HG03064 (cell line): ENCODE measurements at regions not wholly inside any gene's neighbourhood (a gene's known extent, or its start where the extent isn't known, plus 50 kb on each side); places are given as distances from the start of the nearest gene placed in this dataset.
A peak's percentile ranks its signal among the peaks of the same experiment; 100 is the strongest.
"Not testable (repeated sequence)": the region's sequence is repeated elsewhere in the genome, so short reads cannot be mapped to it uniquely, and the experiment has no call there.

Experiments used
- ATAC-seq: cut with Tn5 transposase; IDR thresholded peaks from one replicate; pipeline ENCODE4 v1.9.1; 2021; ENCODE audit warnings: low read depth; ENCODE audit not compliant: unreplicated experiment

DNA sequence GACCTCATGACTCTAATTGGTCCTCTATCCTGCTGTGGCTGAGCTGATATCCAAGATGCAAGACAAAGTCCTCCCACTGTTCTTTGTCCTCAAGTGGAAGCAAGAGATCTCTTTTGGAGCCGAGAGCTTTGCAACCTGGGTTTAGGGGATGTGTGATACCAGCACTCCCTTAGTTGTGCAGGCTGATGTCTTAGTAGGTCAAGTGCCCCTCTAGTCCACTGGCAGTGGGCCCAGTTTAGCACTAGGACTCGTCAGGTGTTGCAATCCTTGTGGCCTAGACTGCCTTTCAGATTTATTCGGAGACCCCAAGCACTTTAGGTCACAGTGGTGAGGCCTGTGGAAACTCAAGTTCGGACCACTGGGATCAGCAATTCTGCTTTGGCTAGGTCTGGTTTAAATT, 64.0 kb downstream of the GPRASP3 start:
- ATAC-seq: no peak

DNA sequence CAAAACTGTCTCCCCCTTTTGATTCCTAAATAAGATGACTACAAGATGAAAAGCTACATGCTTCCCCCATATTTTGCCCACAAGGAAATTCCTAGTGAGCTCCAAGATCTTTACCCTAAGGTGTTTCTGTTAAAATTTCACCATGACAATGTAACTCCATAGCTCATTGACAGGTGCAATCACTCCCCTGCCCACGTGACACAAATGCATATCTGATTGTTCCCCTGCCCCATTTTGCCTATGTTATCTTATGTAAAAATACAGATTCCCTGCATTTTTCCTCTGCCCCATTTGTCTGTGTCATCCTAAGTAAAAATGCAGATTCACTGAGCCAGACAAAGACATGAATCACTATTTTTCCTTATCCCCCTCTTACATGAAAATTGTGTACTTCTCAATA, 66.7 kb downstream of the GPRASP3 start:
- no peak for ATAC-seq

DNA sequence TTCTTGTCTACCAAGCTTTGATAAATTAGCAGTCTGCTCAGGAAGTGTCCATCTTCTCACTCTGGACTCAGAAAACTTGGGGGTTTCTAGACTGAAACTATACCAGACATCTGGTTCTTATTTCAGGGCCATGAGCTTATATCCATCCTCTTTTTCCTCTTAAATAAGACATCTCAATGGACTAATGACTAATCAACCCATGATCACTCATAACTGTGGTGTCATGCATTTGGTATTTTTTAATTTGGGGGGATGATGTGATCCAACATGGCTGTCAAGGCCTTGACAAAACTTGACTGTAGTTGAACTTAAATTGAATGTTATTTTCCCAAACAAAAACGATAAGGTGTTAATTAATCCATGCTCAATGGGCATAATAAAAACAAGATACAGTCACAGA, 87.8 kb downstream of the GPRASP3 start:
- ATAC-seq: no peak

DNA sequence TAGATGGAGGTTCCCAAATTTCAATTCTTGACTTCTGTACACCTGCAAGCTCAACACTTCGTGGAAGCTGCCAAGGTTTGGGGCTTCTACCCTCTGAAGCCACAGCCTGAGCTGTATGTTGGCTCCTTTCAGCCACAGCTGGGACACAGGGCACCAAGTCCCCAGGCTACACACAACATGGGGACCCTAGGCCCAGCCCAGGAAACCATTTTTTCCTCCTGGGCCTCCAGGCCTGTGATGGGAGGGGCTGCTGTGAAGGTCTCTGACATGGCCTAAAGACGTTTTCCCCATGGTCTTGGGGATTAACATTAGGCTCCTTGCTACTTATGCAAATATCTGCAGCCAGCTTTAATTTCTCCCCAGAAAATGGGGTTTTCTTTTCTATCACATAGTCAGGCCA, 97.7 kb downstream of the GPRASP3 start:
- ATAC-seq: not testable (repeated sequence)

DNA sequence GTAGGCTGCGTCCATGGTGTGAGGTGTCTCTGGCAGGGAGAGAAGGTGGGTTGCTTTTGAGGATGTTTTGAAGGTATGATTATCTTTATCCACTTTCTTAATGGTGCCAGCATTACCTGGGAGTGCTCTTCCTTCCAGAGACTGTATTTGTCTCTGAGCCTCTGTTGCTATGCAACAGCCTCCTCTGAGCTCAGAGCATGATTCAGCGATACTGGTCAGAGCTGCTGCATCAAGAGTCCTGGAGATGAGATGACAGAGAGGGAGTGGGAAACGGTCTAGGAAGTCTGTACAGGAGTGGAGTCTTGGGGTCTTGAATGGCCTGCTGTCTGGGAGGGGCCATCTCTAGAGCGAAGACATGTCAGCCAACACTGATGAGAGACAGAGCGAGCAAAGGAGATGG, 104.4 kb upstream of the RAB40AL start:
- no peak for ATAC-seq

DNA sequence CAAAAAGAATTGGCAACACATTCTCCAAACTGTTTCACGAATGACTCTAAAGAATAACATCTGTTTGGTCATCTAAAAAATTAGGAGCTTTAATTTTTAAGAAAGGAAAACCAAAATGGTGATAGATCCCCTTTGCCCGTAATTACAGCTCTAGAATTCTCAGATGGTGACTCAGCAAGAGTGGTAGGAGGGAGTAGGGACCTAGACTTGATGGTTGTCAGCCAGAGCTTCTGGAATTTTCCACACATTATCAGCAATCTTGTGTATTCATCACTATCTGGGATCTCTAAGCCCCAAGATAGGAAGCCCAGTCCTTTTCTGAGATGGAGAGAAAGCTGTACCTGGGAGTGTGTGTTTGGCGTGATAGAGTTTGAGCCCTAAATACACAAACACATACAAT, 103.9 kb upstream of the RAB40AL start:
- no peak for ATAC-seq

DNA sequence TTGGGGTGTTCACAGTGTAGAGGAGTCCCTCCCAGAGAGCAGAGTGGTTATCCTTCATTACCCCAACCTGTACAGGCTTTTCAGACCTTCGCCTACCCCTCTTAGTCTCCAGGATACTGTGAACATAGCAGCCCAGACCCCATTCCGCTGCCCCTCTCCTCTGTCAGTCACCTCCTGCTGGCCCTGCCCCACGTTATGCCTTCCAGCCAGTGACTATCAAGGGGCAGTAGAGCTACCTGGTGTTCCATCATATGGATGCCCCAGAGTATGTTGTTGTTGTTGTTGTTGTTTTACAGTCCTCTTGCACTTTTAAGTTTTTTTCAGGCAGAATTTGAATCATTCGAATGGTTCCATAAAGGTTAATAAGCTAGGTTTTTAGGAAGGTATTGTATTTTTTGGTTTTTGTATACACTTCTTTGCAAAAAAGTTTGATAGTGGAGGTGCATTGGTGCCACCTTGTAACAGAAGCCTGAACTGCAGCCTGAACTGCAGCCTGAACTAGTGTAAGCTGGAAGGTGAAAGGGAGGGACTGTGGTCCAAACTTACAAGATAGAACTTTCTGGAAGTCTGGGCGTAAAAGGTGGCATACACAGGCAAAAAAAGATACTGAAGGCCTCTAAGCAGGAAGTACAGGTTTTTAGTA, 101.4 kb upstream of the RAB40AL start:
- no peak for ATAC-seq

DNA sequence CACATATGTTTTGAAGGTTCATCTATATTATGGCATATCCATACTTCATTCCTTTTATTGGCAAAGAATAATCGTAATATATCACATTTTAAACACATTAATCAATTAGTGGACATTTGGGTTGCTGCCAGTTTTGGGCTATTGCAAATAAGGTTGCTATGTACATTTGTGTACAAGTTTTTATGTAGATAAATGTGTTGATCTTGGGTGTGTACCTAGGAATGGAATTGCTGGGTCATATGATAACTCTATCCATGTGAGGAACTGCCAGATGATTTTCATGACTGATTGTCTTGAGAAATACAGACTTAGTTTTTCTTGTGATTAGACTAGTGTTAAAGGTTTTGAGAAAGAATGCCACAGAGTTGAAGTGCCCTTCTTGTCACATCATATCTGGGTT, 99.2 kb upstream of the RAB40AL start:
- no peak for ATAC-seq

DNA sequence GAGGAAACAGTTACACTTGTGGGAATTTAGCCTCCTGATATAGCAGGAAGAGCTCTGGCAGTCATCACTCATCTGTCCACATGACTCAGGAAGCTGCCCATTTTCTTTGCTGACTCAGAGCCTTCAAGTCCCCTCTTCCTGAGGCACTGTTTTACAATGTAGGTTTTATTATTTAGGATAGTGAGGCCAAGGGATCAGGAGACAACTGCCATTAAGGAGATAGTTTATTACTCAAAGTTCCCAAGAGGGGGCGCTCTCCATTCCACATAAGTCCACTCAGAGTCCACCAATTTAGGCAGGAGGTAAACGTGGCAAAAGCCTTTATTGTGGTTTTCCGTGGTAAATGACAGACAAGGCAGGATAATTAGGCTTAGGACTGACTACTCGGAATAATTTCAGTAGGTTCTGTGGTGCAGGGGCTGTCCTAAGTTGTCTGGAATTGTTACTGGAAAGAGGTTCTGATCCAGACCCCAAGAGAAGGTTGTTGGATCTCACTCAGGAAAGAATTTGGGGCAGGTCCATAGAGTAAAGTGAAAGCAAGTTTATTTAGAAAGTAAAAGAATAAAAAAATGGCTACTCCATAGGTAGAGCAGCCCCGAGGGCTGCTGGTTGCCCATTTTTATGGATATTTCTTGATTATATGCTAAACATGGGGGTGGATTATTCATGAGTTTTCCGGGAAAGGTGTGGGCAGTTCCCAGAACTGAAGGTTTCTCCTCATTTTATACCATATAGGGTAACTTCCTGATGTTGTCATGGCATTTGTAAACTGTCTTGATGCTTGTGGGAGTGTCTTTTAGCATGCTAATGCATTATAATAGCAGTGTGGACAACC, 96.0 kb upstream of the RAB40AL start:
- no peak for ATAC-seq

DNA sequence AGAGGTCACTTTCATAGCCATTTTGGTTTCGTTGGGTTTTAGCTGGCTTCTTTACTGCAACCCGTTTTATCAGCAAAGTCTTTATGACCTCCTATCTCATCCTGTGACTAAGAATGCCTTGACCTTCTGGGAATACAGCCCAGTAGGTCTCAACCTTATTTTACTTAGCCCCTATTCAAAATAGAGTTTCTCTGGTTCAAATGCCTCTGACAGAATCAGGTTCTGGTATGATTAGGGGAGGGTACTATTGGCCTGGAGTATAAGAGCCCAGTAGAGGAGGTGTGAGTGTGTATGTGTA, 95.4 kb upstream of the RAB40AL start:
- ATAC-seq: no peak

DNA sequence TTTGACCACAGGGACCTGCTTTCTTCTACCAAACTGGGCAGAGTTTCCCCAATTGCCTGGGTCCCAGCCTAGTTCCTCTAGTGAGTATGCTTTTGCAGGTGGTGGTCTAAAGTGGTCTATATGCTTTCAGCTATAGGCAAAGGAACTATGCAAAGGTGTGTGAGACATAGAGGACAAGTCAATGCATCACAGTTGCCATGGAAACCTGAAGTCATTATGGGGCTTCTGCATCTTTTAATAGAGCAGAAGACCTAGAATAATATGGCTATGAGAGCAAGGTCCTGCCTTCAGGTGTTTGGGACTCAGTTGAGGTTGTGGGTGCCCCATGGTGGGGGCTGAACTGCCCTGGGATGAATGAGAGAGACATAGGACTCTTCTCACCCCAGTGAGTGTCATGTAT, 92.1 kb upstream of the RAB40AL start:
- no peak for ATAC-seq

DNA sequence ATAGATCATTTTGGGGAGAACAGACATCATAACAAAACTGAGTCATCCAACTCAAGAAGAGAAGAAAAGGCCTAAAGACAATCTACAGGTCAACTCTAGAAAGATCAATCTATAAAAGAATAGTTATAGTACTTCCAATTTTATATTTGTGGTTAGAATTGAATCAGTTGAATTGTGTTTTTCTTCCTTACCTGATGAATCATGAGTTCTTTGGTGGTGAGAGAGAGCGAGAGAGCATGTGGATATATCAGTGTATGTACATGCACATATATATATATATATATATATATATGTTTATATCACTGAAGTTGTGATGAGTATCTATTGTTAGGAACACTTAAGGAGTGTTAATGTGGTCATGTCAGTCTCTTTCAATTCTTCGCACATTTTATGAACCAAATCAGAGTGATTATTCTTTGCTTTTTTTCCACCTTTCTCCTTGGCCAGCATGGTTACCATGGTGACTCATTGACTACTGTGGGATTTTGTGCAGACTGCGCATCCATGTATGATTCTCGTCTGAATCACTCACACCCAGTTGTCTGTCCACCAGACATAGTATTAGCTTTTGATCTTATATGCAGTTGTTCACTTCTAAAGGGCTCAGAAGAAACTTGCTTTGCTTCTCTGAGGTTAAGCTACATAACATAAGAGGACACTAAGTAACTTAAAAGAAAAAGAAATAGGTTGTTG, 90.4 kb upstream of the RAB40AL start:
- no peak for ATAC-seq

DNA sequence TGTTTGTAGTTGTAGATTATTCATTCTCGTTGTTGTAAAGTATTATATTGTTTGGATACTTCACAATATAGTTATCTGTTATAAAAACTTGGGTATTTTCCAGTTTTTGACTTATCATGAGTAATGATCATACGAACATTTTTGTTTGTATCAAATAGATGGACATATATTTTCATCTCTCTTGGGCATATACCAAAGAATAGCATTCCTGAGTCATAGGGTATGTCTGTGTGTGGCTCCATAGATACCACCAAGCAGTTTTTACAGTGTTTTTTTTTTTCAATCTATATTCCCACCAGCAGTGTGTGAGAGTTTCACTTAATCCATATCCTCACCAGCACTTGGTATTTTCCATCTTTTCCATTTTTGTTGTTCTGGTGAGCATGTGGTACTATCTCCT, 89.7 kb upstream of the RAB40AL start:
- ATAC-seq: no peak

DNA sequence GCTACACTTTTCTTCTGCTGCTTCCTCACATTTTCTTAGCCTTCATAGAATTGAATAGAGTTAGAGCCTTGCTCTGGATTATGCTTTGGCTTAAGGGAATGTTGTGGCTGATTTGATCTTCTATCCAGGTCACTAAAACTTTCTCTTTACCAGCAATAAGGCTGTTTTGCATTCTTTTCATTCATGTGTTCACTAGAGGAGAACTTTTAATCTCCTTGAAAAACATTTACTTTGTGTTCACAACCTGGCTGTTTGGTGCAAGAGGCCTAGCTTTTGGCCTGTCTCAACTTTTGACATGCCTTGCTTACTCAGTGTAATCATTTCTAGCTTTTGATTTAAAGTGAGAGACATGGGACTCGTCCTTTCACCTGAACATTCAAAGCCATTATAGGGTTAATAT, 87.7 kb upstream of the RAB40AL start:
- ATAC-seq: no peak

DNA sequence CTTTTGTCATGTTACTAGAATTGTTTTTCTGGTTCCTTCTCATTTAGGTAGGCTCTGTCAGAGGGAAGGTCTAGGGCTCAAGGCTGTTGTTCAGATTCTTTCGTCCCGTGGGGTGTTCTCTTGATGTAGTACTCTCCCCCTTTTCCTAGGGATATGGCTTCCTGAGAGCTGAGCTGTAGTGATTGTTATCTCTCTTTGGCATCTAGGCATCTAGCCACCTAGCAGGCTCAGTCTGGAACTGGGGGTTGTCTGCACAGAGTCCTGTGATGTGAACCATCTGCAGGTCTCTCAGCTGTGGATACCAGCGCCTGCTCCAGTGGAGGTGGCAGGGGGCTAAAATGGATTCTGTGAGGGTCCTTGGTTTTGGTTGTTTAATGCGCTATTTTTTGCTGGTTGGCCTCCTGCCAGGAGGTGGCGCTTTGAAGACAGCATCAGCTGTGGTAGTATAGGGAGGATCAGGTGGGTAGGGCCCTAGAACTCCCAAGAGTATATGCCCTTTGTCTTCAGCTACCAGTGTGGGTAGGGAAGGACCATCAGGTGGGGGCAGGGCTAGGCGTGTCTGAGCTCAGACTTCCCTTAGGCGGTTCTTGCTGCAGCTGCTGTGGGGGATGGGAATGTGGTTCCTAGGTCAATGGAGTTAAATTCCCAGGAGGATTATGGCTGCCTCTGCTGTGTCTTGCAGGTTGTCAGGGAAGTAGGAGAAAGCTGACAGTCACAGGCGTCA, 78.1 kb upstream of the RAB40AL start:
- ATAC-seq: not testable (repeated sequence)

DNA sequence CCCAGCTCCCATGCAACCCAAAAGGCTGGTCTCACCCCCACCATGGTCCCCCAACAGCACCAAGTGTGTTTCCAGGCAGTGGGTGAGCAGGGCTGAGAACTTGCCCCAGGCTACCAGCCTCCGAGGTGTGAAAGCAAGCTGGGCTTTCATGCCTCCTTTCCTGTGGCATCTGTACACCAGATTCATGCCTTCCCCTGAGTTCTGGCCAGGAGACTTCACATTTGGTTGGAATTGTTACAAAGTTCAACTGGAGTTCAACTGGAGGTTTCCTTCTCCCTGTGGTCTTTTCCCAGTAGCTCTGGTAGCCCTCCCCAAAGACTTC, 77.6 kb upstream of the RAB40AL start:
- ATAC-seq: no peak

DNA sequence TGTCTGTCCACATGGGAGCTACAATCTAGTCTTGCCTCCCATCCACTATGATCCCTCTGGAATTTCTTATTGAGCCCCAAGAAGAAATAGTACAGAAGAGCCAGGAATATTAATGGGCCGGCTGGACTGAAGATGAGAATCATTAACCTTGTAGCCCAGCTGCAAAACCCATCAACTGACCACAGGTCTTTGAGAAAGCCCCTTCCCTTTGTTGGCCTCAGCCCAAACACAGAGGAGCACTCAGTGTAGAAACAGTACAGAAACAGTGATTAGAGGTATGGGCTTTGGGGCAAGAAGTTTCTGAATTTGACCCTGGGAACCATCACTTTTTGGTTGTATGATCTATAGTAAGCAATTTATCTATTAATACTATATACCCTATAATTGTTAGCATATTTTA, 76.8 kb upstream of the RAB40AL start:
- no peak for ATAC-seq

DNA sequence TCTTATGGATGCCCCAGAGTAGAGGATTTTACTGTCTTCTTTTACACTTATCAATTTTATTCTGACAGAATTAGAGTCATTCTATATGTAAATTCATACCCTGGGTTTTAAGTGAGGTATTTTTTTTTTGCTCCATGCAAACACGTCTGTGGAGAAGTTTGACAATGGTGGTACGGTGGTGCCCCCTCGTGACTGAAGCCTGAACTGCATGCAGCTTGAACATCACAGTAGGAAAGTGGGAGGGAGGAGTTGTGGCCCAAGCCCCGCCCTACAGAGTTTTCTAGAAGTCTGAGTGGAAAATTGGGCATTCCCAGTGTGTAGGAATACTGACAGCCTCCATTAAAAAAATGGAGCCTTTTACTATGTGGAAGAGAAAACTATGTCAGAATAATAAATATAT, 73.3 kb upstream of the RAB40AL start:
- ATAC-seq: peak; percentile 95

DNA sequence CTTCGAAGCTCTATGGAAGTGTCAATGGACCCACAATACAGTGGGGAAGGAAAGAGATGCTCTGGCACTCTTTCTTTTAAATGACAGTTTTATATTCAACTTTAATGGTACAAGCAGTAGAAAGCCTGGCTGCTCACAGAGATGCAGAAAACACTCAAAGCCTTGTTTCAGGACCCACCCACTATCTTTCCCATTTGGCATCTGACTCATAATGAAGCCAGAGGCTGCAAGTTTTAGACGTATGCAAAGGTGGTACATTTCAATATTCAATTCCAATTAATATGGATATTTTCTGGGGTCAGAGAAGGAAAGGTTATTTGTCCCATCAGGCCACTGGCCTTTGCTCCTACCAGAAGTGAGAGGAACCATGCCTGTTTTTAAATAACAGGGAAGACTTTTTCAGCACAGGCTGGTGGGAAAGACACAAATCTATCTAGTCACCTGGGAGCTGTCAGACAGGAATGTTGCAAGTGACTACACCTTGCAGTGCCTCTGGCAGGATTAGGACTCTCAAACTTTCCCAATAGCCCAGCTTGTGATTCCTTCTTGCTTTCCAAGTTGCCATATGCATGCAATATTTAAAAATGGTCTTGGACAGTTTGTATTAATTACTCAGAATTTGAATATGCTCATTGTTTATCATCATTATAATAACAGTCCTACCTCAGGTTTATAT, 70.0 kb upstream of the RAB40AL start:
- ATAC-seq: no peak

DNA sequence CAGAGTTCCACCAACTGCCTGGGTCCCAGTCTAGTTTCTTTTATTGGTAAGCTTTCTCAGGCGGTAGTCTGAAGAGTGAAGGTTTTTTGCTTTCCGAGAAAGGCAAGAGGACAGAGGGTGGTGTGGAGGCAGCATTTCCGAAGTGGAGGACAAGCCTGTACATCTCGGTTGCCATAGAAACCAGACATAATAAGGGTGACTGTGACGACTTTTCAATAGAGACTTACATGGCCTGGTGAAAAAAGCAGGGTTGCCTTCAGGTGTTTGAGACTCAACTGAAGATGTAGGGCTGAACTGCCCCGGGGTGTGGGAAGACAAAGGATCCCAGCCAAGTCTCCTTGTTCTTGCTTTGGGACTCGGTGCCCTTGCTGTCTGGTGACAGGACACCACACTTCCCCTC, 53.6 kb upstream of the RAB40AL start:
- ATAC-seq: no peak
